ENCODE measurements at regions not wholly inside any gene's neighbourhood (a gene's known extent, or its start where the extent isn't known, plus 50 kb on each side); places are given as distances from the start of the nearest gene placed in this dataset.
"Not testable (repeated sequence)": the region's sequence is repeated elsewhere in the genome, so short reads cannot be mapped to it uniquely, and the experiment has no call there.

DNA sequence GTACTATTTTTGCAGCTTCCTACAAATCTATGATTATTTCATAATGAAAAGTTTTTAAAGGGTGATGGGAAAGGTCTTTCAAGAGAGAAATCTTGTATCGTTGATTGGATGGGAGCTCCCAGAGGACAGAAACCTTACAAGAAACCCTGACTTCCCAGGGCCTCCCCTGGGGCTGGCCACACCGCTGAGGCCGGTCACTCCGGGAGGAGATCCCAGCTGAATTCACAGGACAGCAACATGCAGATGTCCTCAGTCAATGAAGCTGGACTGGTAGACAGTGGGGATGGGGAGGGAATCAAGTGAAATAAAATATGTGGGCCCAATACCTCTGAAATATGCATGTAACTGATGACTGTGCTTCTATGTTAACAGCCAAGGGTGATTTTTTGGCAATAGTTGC lies 135.6 kb downstream of the TFCP2L1 start:
- no peak for DNase-seq

- no peak for DNase-seq
These were observed 134.9 kb downstream of the TFCP2L1 start for GRCh38 chr2:121150126-121150525.

DNA sequence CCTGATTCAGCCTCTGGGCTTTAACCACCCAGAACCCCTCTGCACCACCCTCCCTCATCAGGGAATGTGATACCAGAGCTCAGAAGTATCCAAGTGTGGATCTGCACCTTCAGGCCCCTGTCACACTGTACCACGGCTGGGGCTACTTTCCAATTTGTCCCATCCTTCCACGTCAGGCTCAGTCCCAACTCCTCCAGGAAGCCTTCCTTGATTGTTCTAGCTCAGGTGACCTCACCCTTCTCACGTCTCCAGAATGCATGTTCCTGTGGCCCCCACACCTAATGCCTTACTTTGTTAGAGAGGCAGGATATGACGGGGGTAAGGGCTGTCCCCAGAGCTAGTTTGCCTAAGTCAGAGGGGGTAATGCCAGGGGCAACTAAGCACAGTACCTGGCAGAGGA lies 134.3 kb downstream of the TFCP2L1 start:
- no peak for DNase-seq

GRCh38 chr2:121151311-121152109 lies 133.5 kb downstream of the TFCP2L1 start:
- DNase-seq, result no peak

GRCh38 chr2:121152861-121153260 lies 132.1 kb downstream of the TFCP2L1 start:
- DNase-seq, result no peak

- no peak for DNase-seq
These were observed 131.5 kb downstream of the TFCP2L1 start for GRCh38 chr2:121153516-121153915.

- DNase-seq, result no peak
These were observed 129.4 kb downstream of the TFCP2L1 start for GRCh38 chr2:121155502-121156056.

- not testable (repeated sequence) for DNase-seq
These were observed 127.5 kb downstream of the TFCP2L1 start for GRCh38 chr2:121157481-121157880.

GRCh38 chr2:121159291-121160071 lies 125.5 kb downstream of the TFCP2L1 start:
- DNase-seq, result no peak

DNA sequence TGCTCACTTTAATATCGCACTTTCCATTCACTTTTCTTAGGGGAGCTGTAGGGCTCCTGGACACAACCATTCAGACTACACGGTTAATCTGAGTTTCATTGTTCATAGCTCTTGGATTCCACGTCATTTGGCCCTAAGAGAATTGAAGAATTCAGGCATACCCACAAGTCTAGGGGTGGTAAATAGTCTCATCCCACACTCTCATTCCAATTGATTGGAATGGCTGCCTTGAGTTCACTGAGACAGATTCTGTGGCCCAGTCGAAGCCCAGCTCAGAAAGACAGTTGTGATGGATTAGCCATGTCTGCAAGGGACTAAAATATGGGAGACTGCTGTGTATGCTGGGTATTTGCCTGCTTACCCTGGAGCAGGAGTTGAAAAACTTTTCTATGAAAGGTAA lies 124.6 kb downstream of the TFCP2L1 start:
- no peak for DNase-seq

DNA sequence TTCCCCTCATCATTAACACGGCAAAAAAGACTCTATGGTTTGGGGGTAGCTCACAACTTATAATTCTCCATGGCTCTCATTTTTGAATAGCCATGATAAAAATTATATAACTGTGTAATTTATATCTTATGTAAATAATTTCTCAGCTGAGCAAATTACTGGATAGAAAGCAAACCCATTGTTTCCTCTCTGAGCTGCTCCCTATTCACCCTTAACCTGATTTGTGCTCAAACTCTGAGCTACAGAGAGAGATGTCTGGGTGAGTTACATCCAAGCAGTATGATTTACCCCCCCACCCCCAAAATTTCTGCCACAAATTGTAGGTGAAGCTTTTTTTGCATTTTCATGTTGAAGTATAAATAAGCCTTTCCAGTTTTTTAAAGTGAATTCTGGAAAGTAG lies 123.7 kb downstream of the TFCP2L1 start:
- no peak for DNase-seq

- no peak for DNase-seq
These were observed 122.1 kb downstream of the TFCP2L1 start for GRCh38 chr2:121162893-121163292.

GRCh38 chr2:121164042-121164441 lies 121.0 kb downstream of the TFCP2L1 start:
- DNase-seq, result no peak

DNA sequence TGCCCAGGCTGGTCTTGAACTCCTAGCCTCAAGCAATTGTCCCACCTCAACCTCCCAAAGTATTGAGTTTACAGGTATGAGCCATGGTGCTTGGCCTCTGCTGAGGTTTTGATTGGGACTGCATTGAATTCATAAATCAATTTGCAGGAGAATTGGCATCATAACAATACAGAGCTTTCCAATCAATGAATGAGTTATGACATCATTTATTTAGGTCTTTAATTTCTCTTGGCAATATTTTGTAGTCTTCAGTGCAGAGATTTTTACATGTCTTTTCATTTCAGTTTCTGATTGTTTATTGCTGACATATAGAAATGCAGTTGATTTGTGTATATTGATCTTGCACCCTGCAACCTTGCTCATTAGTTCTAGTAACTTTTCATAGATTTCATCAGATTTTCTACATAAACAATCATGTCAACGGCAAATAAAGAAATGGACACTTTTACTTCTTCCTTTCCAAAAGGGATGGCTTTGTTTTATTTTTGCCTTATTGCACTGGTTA lies 119.9 kb downstream of the TFCP2L1 start:
- no peak for DNase-seq
